Neural crest cell (in vitro differentiated cells): ENCODE measurements at regions not wholly inside any gene's neighbourhood (a gene's known extent, or its start where the extent isn't known, plus 50 kb on each side); places are given as distances from the start of the nearest gene placed in this dataset.

ENCODE experiments used
- DNase-seq: peaks from one replicate; pipeline ENCODE4 v3.0.0; 2021; ENCODE audit warnings: low read depth, mixed read lengths, low spot score
- H3K27ac Mint-ChIP-seq: one replicate; pipeline ENCODE4 v1.8.0; 2021; ENCODE audit warnings: mild to moderate bottlenecking, mixed read lengths; ENCODE audit not compliant: unreplicated experiment
- H3K27me3 Mint-ChIP-seq: 2 replicates; pipeline ENCODE4 v1.8.0; 2021; ENCODE audit warnings: low read depth, mild to moderate bottlenecking, mixed read lengths
- H3K36me3 Mint-ChIP-seq: 2 replicates; pipeline ENCODE4 v1.8.0; 2021; ENCODE audit warnings: low read depth, mild to moderate bottlenecking, mixed read lengths
- H3K4me1 Mint-ChIP-seq: 2 replicates; pipeline ENCODE4 v1.8.0; 2021; ENCODE audit warnings: mixed read lengths
- H3K4me3 Mint-ChIP-seq: one replicate; pipeline ENCODE4 v1.8.0; 2021; ENCODE audit warnings: mild to moderate bottlenecking, mixed read lengths
- H3K9me3 Mint-ChIP-seq: 2 replicates; pipeline ENCODE4 v1.8.0; 2021; ENCODE audit warnings: mixed read lengths
- TF ChIP-seq, protein P1 (sequence below): fragments of 200-600 bp; sonication (generic); conservative IDR thresholded peaks from 2 replicates; pipeline ENCODE4 v1.5.0; 2021; ENCODE audit warnings: antibody characterized with exemption, mild to moderate bottlenecking

DNA sequence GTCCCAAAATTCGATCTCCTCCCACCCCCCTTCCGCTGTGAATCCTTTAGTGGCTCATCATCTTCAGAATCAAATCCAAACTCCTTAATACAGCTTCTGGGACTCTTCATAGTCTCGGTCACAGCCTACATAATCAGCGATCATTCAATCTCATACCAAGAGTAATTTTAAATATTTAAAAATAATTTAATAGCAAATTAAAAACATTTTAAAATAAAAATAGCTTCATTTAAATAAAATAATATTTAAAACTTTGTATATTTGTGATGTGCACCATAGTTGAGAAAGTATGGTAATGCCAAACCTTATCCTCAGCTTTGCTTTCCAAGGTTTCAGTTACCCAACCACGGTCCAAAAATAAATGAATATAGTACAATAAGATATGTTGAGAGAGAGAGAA, 70.0 kb upstream of the NR3C1 start:
- no peak for DNase-seq
- TF ChIP-seq, protein P1, sequence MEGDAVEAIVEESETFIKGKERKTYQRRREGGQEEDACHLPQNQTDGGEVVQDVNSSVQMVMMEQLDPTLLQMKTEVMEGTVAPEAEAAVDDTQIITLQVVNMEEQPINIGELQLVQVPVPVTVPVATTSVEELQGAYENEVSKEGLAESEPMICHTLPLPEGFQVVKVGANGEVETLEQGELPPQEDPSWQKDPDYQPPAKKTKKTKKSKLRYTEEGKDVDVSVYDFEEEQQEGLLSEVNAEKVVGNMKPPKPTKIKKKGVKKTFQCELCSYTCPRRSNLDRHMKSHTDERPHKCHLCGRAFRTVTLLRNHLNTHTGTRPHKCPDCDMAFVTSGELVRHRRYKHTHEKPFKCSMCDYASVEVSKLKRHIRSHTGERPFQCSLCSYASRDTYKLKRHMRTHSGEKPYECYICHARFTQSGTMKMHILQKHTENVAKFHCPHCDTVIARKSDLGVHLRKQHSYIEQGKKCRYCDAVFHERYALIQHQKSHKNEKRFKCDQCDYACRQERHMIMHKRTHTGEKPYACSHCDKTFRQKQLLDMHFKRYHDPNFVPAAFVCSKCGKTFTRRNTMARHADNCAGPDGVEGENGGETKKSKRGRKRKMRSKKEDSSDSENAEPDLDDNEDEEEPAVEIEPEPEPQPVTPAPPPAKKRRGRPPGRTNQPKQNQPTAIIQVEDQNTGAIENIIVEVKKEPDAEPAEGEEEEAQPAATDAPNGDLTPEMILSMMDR, result no peak
- H3K9me3 Mint-ChIP-seq, result no peaks in the 10 kb centered on the region

GRCh38 chr5:143472576-143472975, 69.1 kb upstream of the NR3C1 start:
- H3K36me3 Mint-ChIP-seq, result no peaks in the 10 kb centered on the region
- no peaks in the 10 kb centered on the region for H3K4me1 Mint-ChIP-seq
- H3K9me3 Mint-ChIP-seq, result no peaks in the 10 kb centered on the region

More for the DNA sequence above, 70.0 kb upstream of the NR3C1 start:
- H3K4me1 Mint-ChIP-seq, result no peaks in the 10 kb centered on the region
- no peaks in the 10 kb centered on the region for H3K36me3 Mint-ChIP-seq
- H3K27ac Mint-ChIP-seq, result no peak overlapping the region
- H3K4me3 Mint-ChIP-seq, result no peak overlapping the region
- H3K27me3 Mint-ChIP-seq, result no peaks in the 10 kb centered on the region

GRCh38 chr5:143471666-143472464, 68.4 kb upstream of the NR3C1 start:
- Mint-ChIP-seq H3K4me3 (no peak overlapping the region), H3K4me1 (no peaks in the 10 kb centered on the region), H3K36me3 (no peaks in the 10 kb centered on the region), H3K27ac (no peak overlapping the region), H3K27me3 (no peaks in the 10 kb centered on the region), H3K9me3 (peaks cover 2% of the 10 kb centered on the region)
- DNase-seq, result no peak
- TF ChIP-seq, protein P1, result no peak

More at GRCh38 chr5:143472576-143472975, 69.1 kb upstream of the NR3C1 start:
- Mint-ChIP-seq H3K27me3 (no peaks in the 10 kb centered on the region), H3K27ac (no peak overlapping the region), H3K4me3 (no peak overlapping the region)
- TF ChIP-seq, protein P1, result no peak
- DNase-seq, result no peak

DNA sequence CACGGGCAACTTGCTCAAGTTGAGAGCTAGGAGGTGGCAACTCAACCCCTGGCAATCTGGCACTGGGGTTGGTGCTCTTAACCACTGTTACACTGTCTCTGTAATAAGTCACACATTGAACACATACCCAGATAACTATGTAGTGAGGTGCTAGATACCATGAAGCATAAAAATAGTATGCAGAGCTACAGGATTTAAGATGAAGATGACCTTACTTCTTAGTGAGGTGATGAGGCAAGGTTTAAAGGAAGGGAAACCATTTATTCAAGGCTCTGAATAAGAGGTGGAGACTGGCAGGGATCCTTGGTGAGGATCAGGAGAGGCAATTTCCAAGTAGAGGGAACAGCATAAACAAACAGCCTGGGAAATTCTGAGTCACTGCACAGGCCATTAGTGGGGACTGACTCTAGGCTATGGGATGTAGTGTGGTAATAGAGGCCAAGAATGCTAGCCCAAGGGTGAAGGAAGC, 67.6 kb upstream of the NR3C1 start:
- H3K9me3 Mint-ChIP-seq, result peaks cover 5% of the 10 kb centered on the region
- H3K27me3 Mint-ChIP-seq, result no peaks in the 10 kb centered on the region
- no peak overlapping the region for H3K27ac Mint-ChIP-seq
- H3K4me3 Mint-ChIP-seq, result no peak overlapping the region
- no peaks in the 10 kb centered on the region for H3K4me1 Mint-ChIP-seq
- no peaks in the 10 kb centered on the region for H3K36me3 Mint-ChIP-seq
- TF ChIP-seq, protein P1, result no peak
- DNase-seq, result no peak

GRCh38 chr5:143470120-143470519, 66.6 kb upstream of the NR3C1 start:
- H3K36me3 Mint-ChIP-seq, result no peaks in the 10 kb centered on the region
- no peak overlapping the region for H3K27ac Mint-ChIP-seq
- no peaks in the 10 kb centered on the region for H3K27me3 Mint-ChIP-seq

More at GRCh38 chr5:143470120-143470519, 66.6 kb upstream of the NR3C1 start:
- TF ChIP-seq, protein P1, result no peak
- H3K9me3 Mint-ChIP-seq, result peaks cover 5% of the 10 kb centered on the region
- H3K4me3 Mint-ChIP-seq, result no peak overlapping the region
- H3K4me1 Mint-ChIP-seq, result no peaks in the 10 kb centered on the region
- no peak for DNase-seq
